ENCODE measurements at regions not wholly inside any gene's neighbourhood (a gene's known extent, or its start where the extent isn't known, plus 50 kb on each side); places are given as distances from the start of the nearest gene placed in this dataset.

DNA sequence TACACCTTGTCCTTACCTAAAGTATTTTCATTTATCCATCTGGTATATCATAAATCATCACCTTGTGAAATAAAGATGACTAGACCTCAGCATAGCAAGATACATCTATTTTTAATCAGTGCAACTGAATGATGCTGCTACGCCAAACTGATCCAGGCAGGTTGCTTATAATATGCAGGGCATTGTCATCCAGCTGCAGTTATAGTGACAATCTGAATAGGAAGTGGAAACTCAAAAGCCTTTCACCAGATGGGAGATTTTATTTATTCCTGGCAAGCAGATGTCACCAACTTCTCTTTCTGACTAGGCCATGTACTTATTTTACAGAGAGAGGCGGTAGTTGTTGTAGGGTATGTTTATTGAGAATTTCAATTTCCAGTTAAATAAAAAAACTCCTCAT, 747.3 kb downstream of the ADCYAP1 start:
- H3F3A ChIP-seq (ENCODE audit: insufficient read depth, low read length) = no peaks in the 10 kb centered on the region
- H3K9me2 ChIP-seq (replicated peaks; ENCODE audit: insufficient read depth, low read length) = no peaks in the 10 kb centered on the region
- DNase-seq = no peak
- no peak overlapping the region for H2AFZ ChIP-seq (ENCODE audit: low read length)
- no peak overlapping the region for H3K4me3 ChIP-seq (ENCODE audit: low read length)
- H3K27ac ChIP-seq (ENCODE audit: low read length) = no peak overlapping the region
- TF ChIP-seq, protein P1, sequence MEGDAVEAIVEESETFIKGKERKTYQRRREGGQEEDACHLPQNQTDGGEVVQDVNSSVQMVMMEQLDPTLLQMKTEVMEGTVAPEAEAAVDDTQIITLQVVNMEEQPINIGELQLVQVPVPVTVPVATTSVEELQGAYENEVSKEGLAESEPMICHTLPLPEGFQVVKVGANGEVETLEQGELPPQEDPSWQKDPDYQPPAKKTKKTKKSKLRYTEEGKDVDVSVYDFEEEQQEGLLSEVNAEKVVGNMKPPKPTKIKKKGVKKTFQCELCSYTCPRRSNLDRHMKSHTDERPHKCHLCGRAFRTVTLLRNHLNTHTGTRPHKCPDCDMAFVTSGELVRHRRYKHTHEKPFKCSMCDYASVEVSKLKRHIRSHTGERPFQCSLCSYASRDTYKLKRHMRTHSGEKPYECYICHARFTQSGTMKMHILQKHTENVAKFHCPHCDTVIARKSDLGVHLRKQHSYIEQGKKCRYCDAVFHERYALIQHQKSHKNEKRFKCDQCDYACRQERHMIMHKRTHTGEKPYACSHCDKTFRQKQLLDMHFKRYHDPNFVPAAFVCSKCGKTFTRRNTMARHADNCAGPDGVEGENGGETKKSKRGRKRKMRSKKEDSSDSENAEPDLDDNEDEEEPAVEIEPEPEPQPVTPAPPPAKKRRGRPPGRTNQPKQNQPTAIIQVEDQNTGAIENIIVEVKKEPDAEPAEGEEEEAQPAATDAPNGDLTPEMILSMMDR (IDR thresholded peaks at IDR 0.05; ENCODE audit: low read length) = no peak
- H4K20me1 ChIP-seq (ENCODE audit: insufficient read depth, low read length) = no peaks in the 10 kb centered on the region
- H3K79me2 ChIP-seq (ENCODE audit: low read length) = no peaks in the 10 kb centered on the region
- no peaks in the 10 kb centered on the region for H3K27me3 ChIP-seq (replicated peaks; ENCODE audit: insufficient read depth, low read length)
- no peaks in the 10 kb centered on the region for H3K4me1 ChIP-seq (ENCODE audit: low read length)
- no peak overlapping the region for H3K4me2 ChIP-seq (ENCODE audit: low read depth, low read length)
- H3K36me3 ChIP-seq (replicated peaks; ENCODE audit: insufficient read depth, low read length) = no peaks in the 10 kb centered on the region
- H3K9ac ChIP-seq (ENCODE audit: low read length) = no peak overlapping the region
- no peaks in the 10 kb centered on the region for H3K9me3 ChIP-seq (replicated peaks; ENCODE audit: insufficient read depth, low read length)

- no peak for DNase-seq
- Histone ChIP-seq H3K79me2 (ENCODE audit: low read length) (no peaks in the 10 kb centered on the region), H3K9me2 (replicated peaks; ENCODE audit: insufficient read depth, low read length) (no peaks in the 10 kb centered on the region), H2AFZ (ENCODE audit: low read length) (no peak overlapping the region), H4K20me1 (ENCODE audit: insufficient read depth, low read length) (no peaks in the 10 kb centered on the region), H3K4me3 (ENCODE audit: low read length) (no peak overlapping the region), H3K4me2 (ENCODE audit: low read depth, low read length) (no peak overlapping the region), H3K36me3 (replicated peaks; ENCODE audit: insufficient read depth, low read length) (no peaks in the 10 kb centered on the region), H3K4me1 (ENCODE audit: low read length) (no peaks in the 10 kb centered on the region), H3F3A (ENCODE audit: insufficient read depth, low read length) (no peaks in the 10 kb centered on the region), H3K27me3 (replicated peaks; ENCODE audit: insufficient read depth, low read length) (no peaks in the 10 kb centered on the region), H3K9me3 (replicated peaks; ENCODE audit: insufficient read depth, low read length) (no peaks in the 10 kb centered on the region), H3K27ac (ENCODE audit: low read length) (no peak overlapping the region), H3K9ac (ENCODE audit: low read length) (no peak overlapping the region)
- TF ChIP-seq EZH2phosphoT487 (IDR thresholded peaks at IDR 0.05; ENCODE audit: low read length) = no peak
- TF ChIP-seq, protein P1 (IDR thresholded peaks at IDR 0.05; ENCODE audit: low read length) = no peak
- TF ChIP-seq EZH2 (optimal IDR thresholded peaks at IDR 0.05; ENCODE audit: low read depth, low read length) = no peak
These were observed 749.2 kb downstream of the ADCYAP1 start for GRCh38 chr18:1653873-1654272.

DNA sequence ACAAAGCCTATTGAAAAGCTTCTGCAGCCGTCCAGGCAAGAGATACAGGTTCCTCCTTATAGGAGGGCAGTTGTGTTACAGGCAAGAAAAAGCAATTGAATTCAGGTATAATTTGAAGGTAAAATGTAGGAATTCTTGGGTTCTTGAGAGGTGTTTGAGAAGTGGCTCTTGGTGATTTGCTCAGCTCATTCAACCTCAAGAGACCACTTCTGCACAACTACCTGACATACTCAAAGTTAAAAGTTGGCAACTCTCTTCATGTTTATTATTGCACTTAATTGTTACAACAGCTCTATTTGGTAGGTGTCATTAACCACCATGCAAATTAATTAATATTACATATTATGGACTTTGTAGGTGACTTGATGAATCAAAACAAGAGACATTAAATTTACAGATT, 753.2 kb downstream of the ADCYAP1 start:
- Histone ChIP-seq H3K36me3 (replicated peaks; ENCODE audit: insufficient read depth, low read length) (no peaks in the 10 kb centered on the region), H3K9ac (ENCODE audit: low read length) (no peak overlapping the region), H3F3A (ENCODE audit: insufficient read depth, low read length) (no peaks in the 10 kb centered on the region), H3K9me2 (replicated peaks; ENCODE audit: insufficient read depth, low read length) (no peaks in the 10 kb centered on the region), H3K27me3 (replicated peaks; ENCODE audit: insufficient read depth, low read length) (no peaks in the 10 kb centered on the region), H3K9me3 (replicated peaks; ENCODE audit: insufficient read depth, low read length) (no peaks in the 10 kb centered on the region), H2AFZ (ENCODE audit: low read length) (no peak overlapping the region), H3K27ac (ENCODE audit: low read length) (no peak overlapping the region), H3K4me2 (ENCODE audit: low read depth, low read length) (no peak overlapping the region), H3K4me3 (ENCODE audit: low read length) (no peak overlapping the region), H4K20me1 (ENCODE audit: insufficient read depth, low read length) (no peaks in the 10 kb centered on the region), H3K79me2 (ENCODE audit: low read length) (no peaks in the 10 kb centered on the region), H3K4me1 (ENCODE audit: low read length) (no peaks in the 10 kb centered on the region)
- TF ChIP-seq EZH2 (optimal IDR thresholded peaks at IDR 0.05; ENCODE audit: low read depth, low read length) = no peak
- TF ChIP-seq EZH2phosphoT487 (IDR thresholded peaks at IDR 0.05; ENCODE audit: low read length) = no peak
- DNase-seq = no peak

DNA sequence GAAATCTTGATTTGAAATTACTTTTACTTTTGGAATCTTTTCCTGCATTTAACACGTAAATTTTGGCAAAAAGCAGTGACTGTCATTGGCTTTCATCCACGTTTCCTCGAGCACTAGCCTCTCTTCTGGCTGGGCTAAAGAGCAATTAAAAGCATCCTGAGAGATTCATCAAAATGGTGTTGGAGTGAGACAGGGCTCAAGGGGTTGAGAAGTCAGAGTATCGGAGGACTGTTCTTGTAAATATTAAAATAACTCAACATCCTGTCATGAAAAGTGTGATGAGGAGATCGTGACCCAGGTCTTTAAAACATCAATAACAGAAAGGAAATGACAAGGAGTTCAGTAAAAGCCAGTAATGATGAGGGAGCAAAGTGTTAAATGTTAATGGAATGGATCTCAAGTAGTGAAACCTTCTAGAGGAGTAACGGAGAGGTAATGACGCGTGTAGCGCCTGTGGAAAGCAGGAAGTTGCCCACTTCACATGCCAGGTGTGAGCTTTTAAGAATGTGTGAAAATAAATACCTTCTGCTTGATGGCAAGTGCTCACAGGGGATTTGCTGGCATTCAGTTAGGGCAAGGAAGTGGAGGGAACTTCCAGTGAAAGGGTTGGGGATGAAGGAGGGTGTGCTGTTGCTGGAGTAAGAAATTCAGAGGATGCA, 754.4 kb downstream of the ADCYAP1 start:
- Histone ChIP-seq H2AFZ (ENCODE audit: low read length) (no peak overlapping the region), H3K4me3 (ENCODE audit: low read length) (no peak overlapping the region)
- no peak for DNase-seq

More for the DNA sequence above, 754.4 kb downstream of the ADCYAP1 start:
- H4K20me1 ChIP-seq (ENCODE audit: insufficient read depth, low read length) = no peaks in the 10 kb centered on the region
- no peaks in the 10 kb centered on the region for H3K9me2 ChIP-seq (replicated peaks; ENCODE audit: insufficient read depth, low read length)
- H3K27ac ChIP-seq (ENCODE audit: low read length) = no peak overlapping the region
- no peaks in the 10 kb centered on the region for H3K79me2 ChIP-seq (ENCODE audit: low read length)
- H3K36me3 ChIP-seq (replicated peaks; ENCODE audit: insufficient read depth, low read length) = no peaks in the 10 kb centered on the region
- H3F3A ChIP-seq (ENCODE audit: insufficient read depth, low read length) = no peaks in the 10 kb centered on the region
- no peaks in the 10 kb centered on the region for H3K4me1 ChIP-seq (ENCODE audit: low read length)
- H3K4me2 ChIP-seq (ENCODE audit: low read depth, low read length) = no peak overlapping the region
- no peaks in the 10 kb centered on the region for H3K9me3 ChIP-seq (replicated peaks; ENCODE audit: insufficient read depth, low read length)
- H3K9ac ChIP-seq (ENCODE audit: low read length) = no peak overlapping the region
- TF ChIP-seq, protein P1 (IDR thresholded peaks at IDR 0.05; ENCODE audit: low read length) = no peak
- TF ChIP-seq EZH2 (optimal IDR thresholded peaks at IDR 0.05; ENCODE audit: low read depth, low read length) (no peak), EZH2phosphoT487 (IDR thresholded peaks at IDR 0.05; ENCODE audit: low read length) (no peak)
- H3K27me3 ChIP-seq (replicated peaks; ENCODE audit: insufficient read depth, low read length) = no peaks in the 10 kb centered on the region
